Epithelial cell of esophagus (primary cell): ENCODE measurements at regions not wholly inside any gene's neighbourhood (a gene's known extent, or its start where the extent isn't known, plus 50 kb on each side); places are given as distances from the start of the nearest gene placed in this dataset.

Experiments used
- DNase-seq: peaks from one replicate; pipeline ENCODE4 v3.0.0; 2010; ENCODE audit warnings: low read depth
- H3K4me3 ChIP-seq: 2 replicates; pipeline ENCODE4 v1.5.1; 2011; ENCODE audit warnings: mild to moderate bottlenecking, low read length, control low read depth
- TF ChIP-seq, protein P1 (sequence below): IDR thresholded peaks from 2 replicates; pipeline ENCODE4 v1.5.1; 2011; ENCODE audit warnings: low read depth, mild to moderate bottlenecking, low read length, control low read depth, inconsistent platforms; ENCODE audit not compliant: insufficient read depth; ENCODE audit errors: missing control alignments

DNA sequence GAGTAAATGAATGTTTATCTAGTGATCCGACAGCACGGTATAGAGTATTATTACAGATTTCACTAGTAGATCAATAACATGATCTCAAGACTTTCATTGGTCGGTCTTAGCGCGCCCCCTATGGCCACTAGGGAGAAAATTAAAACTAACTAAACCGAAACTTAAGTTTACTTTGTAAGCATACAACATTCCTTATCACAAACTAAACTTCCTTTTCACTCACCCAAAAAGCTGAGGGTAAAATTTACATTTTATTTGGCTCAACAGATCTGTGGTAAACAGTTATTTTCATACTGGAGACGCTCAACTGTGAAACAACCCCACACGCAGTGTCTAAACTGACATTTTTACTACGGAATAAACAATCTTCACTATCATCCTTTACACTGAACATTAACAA, 215.6 kb upstream of the MAP2 start:
- no peak overlapping the region for H3K4me3 ChIP-seq
- TF ChIP-seq, protein P1, sequence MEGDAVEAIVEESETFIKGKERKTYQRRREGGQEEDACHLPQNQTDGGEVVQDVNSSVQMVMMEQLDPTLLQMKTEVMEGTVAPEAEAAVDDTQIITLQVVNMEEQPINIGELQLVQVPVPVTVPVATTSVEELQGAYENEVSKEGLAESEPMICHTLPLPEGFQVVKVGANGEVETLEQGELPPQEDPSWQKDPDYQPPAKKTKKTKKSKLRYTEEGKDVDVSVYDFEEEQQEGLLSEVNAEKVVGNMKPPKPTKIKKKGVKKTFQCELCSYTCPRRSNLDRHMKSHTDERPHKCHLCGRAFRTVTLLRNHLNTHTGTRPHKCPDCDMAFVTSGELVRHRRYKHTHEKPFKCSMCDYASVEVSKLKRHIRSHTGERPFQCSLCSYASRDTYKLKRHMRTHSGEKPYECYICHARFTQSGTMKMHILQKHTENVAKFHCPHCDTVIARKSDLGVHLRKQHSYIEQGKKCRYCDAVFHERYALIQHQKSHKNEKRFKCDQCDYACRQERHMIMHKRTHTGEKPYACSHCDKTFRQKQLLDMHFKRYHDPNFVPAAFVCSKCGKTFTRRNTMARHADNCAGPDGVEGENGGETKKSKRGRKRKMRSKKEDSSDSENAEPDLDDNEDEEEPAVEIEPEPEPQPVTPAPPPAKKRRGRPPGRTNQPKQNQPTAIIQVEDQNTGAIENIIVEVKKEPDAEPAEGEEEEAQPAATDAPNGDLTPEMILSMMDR = peak; percentile 71
- peak; percentile 64 for DNase-seq

- TF ChIP-seq, protein P1 = no peak
- H3K4me3 ChIP-seq = no peak overlapping the region
- no peak for DNase-seq
Observed at GRCh38 chr2:209209943-209210342, 213.9 kb upstream of the MAP2 start.

GRCh38 chr2:209230560-209230959, 193.3 kb upstream of the MAP2 start:
- no peak overlapping the region for H3K4me3 ChIP-seq
- DNase-seq = no peak
- TF ChIP-seq, protein P1 = no peak

GRCh38 chr2:209236377-209236776, 187.5 kb upstream of the MAP2 start:
- no peak overlapping the region for H3K4me3 ChIP-seq
- TF ChIP-seq, protein P1 = no peak
- peak; percentile 3 for DNase-seq

DNA sequence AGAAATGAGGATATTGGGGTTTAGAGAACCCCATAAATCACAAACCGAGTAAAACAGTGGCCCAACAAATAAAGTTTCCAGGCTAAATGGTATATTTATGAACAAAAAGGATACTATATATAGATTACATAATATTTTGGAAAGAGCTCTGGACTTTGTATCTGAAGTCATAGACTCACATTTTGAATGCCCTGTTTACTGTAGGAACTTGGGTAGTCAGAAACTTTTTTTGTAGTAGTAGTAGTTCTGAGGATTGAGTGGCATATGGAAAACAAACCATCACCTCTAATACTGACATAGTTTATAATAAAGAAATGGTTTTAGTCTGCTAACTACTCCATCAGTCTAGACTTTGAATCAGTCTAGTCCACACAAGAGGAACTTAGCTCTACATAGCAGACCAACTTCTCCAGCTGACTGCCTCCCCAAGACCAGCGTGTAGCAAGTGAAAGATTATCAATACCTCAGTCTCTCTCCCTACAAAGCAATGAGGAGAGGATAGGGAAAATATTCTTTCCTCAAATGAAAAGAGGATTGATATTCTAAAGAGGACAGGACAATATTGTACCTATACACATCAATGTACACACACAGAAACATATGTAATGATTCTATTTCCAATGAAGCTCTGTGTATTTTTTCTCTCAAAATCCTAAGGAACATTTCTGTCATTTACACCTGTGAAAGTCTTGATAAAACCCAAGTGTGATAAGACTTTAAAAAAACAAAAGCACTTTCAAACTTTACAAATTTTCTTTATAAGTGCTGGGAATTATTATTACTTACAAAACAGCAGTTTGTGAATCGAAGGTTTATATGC, 184.9 kb upstream of the MAP2 start:
- TF ChIP-seq, protein P1 = no peak
- H3K4me3 ChIP-seq = no peak overlapping the region
- DNase-seq = no peak

DNA sequence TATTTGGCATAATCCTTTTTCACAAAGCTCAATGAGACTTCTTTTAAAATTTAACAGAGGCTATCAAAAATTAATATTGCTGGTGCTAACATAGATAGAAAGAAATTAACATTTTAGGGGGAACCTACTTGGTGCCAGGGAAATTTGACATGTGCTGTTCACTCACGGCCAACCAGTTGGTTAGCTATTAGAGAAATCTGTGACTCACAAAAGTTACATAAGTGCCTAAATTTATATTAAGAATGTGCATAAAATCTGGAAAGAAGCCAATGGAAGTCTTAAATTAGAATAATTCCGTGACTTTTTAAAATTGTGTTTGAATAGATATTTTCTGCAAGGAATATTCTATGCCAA, 184.3 kb upstream of the MAP2 start:
- TF ChIP-seq, protein P1 = no peak
- H3K4me3 ChIP-seq = no peak overlapping the region
- no peak for DNase-seq

- TF ChIP-seq, protein P1 = no peak
- no peak overlapping the region for H3K4me3 ChIP-seq
- DNase-seq = no peak
Observed at GRCh38 chr2:209240204-209240603, 183.6 kb upstream of the MAP2 start.
